ENCODE measurements at regions not wholly inside any gene's neighbourhood (a gene's known extent, or its start where the extent isn't known, plus 50 kb on each side); places are given as distances from the start of the nearest gene placed in this dataset.
"Not testable (repeated sequence)": the region's sequence is repeated elsewhere in the genome, so short reads cannot be mapped to it uniquely, and the experiment has no call there.

DNA sequence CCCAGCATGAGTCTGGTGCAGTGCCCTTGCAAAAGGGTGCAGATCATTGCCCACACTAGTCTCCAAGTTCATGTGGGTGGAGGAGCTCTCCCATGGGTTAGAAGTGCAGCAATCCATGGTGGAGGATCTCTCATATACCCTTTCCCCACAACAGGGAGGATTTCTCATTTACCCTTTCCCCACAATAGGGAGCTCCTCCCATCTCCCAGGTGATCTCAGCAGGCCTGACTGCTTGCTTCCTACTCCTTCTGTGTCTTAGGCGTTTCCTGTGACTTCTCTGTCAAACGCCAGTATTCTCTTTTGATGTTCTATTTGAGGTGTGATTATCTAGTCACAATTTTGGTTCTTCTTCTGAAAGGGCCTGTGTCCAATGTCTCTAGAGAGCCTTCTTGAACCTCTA is 133.8 kb upstream of the RFX3 start:
- DNase-seq = no peak
- Mint-ChIP-seq H3K27me3 (no peaks in the 10 kb centered on the region), H3K4me3 (no peak overlapping the region), H3K36me3 (ENCODE audit: low read depth) (peaks cover 3% of the 10 kb centered on the region), H3K27ac (no peak overlapping the region), H3K4me1 (no peaks in the 10 kb centered on the region), H3K9me3 (no peaks in the 10 kb centered on the region)
- ATAC-seq = no peak

DNA sequence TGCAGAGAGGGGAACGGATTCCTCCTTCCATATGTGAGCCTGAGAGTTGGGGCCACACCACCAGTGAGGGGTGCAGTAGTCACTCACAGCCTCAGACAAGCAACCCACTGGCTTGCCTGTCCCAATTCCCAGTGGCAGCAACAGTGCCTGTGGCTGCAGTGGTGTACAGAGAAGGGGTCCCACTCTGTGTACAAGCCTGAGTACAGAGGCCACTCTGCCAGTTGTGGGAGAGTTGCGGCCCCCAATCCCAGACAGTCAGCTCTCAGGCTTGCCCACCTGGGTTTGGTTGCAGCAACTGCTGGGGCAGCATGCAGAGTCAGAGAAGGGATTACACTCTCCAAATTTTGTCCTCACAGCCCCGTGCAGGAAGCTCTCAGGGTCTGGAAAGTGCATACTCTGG is 133.2 kb upstream of the RFX3 start:
- Mint-ChIP-seq H3K4me1 (no peaks in the 10 kb centered on the region), H3K36me3 (ENCODE audit: low read depth) (peaks cover 3% of the 10 kb centered on the region), H3K4me3 (no peak overlapping the region), H3K27ac (no peak overlapping the region), H3K9me3 (no peaks in the 10 kb centered on the region), H3K27me3 (no peaks in the 10 kb centered on the region)
- ATAC-seq (no peak), DNase-seq (no peak)

DNA sequence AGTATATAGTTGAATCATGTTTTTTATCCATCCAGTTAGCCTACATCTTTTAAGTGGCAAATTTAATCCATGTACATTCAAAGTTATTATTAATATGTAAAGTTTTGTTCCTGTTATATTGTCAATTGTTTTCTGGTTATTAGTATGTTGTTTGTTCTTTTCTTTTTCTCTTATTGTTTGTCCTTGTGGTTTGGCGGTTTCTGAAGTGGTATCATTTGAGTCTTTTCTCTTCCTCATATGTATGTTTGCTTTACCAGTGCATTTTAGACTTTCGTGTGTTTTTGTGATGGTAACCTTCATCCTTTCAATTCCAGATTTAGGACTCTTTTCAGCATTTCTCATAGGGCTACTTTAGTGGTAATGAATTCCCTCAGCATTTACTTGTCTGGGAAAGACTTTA is 130.4 kb upstream of the RFX3 start:
- Mint-ChIP-seq H3K27me3 (no peaks in the 10 kb centered on the region), H3K27ac (no peak overlapping the region), H3K4me1 (peaks cover 6% of the 10 kb centered on the region), H3K4me3 (no peak overlapping the region), H3K9me3 (no peaks in the 10 kb centered on the region), H3K36me3 (ENCODE audit: low read depth) (peaks cover 3% of the 10 kb centered on the region)
- DNase-seq (no peak), ATAC-seq (no peak)

DNA sequence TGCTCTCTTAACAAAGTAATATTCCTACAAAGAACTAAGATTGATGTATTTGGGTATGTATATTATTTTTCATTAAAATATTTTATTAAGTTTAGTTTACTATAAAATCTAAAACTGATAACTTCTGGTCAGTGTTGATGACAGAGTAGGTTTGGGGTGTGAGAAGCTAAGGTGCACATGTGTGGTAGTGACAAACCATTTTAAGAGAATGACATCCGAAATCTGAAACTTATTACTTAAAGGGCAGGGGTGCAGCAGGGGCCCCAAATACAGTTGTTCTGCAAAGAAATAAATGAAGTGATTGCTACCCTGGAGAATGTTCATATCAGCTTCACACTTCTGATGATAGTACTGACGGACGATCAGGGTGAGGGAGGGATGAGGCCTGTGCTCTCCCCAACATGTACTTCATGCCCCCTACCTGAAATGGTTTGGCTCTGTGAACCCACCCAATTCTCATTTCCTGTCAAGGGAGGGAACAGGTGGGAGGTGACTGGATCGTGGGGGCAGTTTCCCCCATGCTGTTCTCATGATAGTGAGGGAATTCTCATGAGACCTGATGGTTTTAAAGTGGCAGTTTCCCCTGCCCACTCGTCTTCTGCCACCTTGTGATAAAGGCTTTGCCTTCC is 125.3 kb upstream of the RFX3 start:
- no peaks in the 10 kb centered on the region for H3K36me3 Mint-ChIP-seq (ENCODE audit: low read depth)
- no peak for DNase-seq
- no peaks in the 10 kb centered on the region for H3K27me3 Mint-ChIP-seq
- ATAC-seq = no peak
- H3K27ac Mint-ChIP-seq = no peak overlapping the region
- H3K9me3 Mint-ChIP-seq = no peaks in the 10 kb centered on the region
- H3K4me1 Mint-ChIP-seq = peaks cover 9% of the 10 kb centered on the region
- no peak overlapping the region for H3K4me3 Mint-ChIP-seq

DNA sequence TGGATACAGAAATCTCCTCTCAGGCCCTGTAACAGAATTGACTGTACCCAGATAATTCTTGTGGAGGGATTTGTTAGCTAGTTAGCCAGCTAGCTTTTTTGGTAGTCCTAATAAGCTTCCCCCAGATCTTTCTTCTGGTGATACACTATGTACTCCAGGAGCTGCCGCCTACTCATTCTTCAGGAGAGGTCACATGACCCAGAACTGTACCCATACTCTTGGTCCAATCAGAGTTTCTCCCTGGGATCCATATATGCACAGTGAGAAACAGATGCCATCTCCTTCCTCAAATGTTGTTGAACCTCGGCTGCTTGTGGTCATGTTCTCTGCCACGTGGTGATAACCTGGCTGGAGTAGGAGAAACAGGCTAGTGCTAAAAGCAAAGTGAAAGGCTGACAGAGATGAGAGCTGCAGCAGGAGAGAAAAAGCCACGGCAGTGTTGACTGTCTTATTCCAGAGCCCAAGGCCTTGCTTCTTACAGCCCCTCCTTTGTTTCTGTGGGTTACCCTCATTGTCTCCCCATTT is 123.0 kb upstream of the RFX3 start:
- H3K27me3 Mint-ChIP-seq = no peaks in the 10 kb centered on the region
- H3K4me3 Mint-ChIP-seq = no peak overlapping the region
- ATAC-seq (no peak), DNase-seq (no peak)
- H3K36me3 Mint-ChIP-seq (ENCODE audit: low read depth) = no peaks in the 10 kb centered on the region
- H3K9me3 Mint-ChIP-seq = no peaks in the 10 kb centered on the region
- H3K4me1 Mint-ChIP-seq = peaks cover 9% of the 10 kb centered on the region
- H3K27ac Mint-ChIP-seq = no peak overlapping the region

DNA sequence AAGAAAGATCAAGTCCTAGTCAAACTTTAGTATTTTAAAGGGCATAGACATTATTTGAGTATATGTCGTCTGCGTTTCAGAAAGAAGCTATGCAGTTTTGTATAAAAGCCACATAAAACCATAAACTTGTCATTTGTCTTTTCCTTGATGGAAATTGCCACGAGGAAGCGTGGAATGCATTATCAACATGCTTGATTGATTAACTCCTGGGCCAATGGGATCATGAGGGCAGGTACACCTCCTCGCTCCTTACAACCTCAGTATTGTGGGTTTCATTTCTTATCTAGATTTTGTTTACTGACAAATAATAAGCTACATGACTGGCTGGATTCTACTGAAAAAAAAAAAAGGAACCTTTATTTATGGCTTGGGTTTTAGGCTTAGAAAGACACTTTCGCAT is 122.5 kb upstream of the RFX3 start:
- Mint-ChIP-seq H3K36me3 (ENCODE audit: low read depth) (no peaks in the 10 kb centered on the region), H3K4me3 (no peak overlapping the region), H3K9me3 (no peaks in the 10 kb centered on the region), H3K27me3 (no peaks in the 10 kb centered on the region), H3K4me1 (peaks cover 9% of the 10 kb centered on the region), H3K27ac (no peak overlapping the region)
- ATAC-seq (no peak), DNase-seq (no peak)

DNA sequence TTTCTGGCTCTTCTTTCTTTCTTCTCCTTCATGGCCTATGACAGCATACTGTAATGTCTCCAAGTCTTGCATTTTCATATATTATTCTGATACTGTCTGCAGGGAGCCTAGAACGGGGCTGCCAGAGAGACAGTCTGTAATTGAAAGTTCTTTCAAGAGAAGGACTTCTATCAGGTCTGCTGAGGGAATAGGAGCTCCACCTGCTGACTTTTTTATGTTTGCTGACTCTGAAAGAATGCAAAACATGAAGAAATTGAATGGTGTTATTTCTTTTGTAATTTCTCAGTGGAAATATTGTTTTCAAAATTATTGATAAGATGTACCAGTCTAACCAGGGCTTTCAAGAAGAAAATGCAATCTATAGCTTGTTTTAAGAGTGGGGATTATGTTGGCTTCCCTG is 121.9 kb upstream of the RFX3 start:
- Mint-ChIP-seq H3K36me3 (ENCODE audit: low read depth) (no peaks in the 10 kb centered on the region), H3K4me3 (no peak overlapping the region), H3K27ac (no peak overlapping the region), H3K27me3 (no peaks in the 10 kb centered on the region), H3K9me3 (no peaks in the 10 kb centered on the region), H3K4me1 (peaks cover 9% of the 10 kb centered on the region)
- ATAC-seq (no peak), DNase-seq (no peak)

DNA sequence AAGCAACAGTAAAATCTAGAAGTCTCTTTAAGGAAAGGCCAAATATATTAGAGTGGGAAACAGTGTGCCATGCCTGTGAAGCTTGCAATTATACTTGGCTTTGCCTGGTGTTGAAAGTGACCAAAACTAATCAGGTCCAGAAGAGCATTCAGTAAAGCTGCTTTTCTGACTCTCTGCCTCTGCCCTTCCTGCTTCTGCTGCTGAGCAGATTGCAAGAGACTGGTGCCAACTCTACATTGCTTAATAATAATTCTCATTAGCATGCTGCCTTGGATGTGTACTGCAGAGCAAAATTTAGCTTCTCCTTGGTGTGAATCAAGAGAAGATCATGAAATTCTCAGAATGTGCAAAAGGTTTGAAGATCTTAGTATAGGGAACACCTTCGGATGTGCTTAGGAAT is 120.4 kb upstream of the RFX3 start:
- no peak for DNase-seq
- Mint-ChIP-seq H3K27ac (no peak overlapping the region), H3K9me3 (no peaks in the 10 kb centered on the region), H3K4me1 (peaks cover 3% of the 10 kb centered on the region), H3K27me3 (no peaks in the 10 kb centered on the region), H3K36me3 (ENCODE audit: low read depth) (no peaks in the 10 kb centered on the region), H3K4me3 (no peak overlapping the region)
- no peak for ATAC-seq

DNA sequence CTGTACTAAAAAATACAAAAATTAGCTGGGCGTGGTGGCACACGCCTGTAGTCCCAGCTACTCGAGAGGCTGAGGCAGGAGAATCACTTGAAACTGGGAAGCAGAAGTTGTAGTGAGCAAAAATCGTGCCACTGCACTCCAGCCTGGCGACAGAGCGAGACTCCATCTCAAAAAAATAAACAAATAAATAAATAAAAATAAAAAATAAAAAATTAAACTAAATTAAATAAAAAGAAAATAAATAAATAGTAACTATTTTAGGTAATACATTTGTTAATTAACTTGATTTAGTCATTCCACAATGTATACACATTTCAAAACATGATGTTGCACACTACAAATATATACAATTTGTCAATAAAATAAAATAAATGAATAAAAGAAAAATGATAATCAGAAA is 116.3 kb upstream of the RFX3 start:
- not testable (repeated sequence) for H3K36me3 Mint-ChIP-seq (ENCODE audit: low read depth); H3K27me3 Mint-ChIP-seq; H3K27ac Mint-ChIP-seq; H3K4me3 Mint-ChIP-seq; DNase-seq; H3K9me3 Mint-ChIP-seq; H3K4me1 Mint-ChIP-seq; ATAC-seq

DNA sequence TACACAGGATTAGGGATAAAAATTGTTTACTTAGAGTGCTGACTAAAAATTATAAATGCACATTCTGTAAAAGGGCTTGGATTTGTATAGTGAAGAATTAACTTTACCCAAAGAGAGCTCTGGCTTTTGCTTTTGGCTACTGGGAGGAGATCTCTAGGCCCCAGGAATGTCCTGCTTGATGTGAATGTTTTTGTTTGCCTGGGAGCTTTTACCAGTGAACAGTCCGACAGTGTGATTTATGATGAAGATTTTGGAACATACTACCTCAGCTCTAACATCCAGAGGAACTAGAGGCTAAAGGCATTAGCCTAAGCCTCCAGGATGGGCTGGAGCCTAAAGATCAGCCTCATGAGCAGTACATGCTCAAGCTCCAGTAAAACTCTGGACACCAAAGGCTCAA is 103.7 kb upstream of the RFX3 start:
- no peak overlapping the region for H3K27ac Mint-ChIP-seq
- H3K4me3 Mint-ChIP-seq = no peak overlapping the region
- H3K9me3 Mint-ChIP-seq = no peaks in the 10 kb centered on the region
- H3K27me3 Mint-ChIP-seq = no peaks in the 10 kb centered on the region
- H3K4me1 Mint-ChIP-seq = no peaks in the 10 kb centered on the region
- ATAC-seq (no peak), DNase-seq (no peak)
- H3K36me3 Mint-ChIP-seq (ENCODE audit: low read depth) = peaks cover 7% of the 10 kb centered on the region

DNA sequence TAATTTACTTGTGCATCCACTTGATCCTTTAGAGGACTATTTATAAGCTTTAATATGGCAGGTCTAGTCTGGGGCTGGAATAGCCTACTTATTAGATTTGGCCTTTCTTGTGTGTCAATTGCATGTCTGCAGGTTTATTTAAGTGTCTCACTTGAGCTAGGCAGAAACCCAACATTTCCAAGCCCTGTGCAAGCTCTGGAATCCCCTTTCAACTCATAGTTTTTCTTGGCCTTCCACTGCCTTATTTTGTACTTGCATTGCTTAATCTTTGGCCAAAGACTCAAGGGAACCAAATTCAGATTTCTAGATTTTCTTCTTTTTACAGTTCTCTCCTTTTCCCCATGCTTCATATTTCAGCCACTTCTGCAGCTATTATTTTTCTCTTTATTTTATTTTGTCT is 102.4 kb upstream of the RFX3 start:
- H3K4me1 Mint-ChIP-seq = no peaks in the 10 kb centered on the region
- no peaks in the 10 kb centered on the region for H3K27me3 Mint-ChIP-seq
- no peak for DNase-seq
- ATAC-seq = no peak
- no peaks in the 10 kb centered on the region for H3K9me3 Mint-ChIP-seq
- no peak overlapping the region for H3K27ac Mint-ChIP-seq
- H3K4me3 Mint-ChIP-seq = no peak overlapping the region
- peaks cover 7% of the 10 kb centered on the region for H3K36me3 Mint-ChIP-seq (ENCODE audit: low read depth)

DNA sequence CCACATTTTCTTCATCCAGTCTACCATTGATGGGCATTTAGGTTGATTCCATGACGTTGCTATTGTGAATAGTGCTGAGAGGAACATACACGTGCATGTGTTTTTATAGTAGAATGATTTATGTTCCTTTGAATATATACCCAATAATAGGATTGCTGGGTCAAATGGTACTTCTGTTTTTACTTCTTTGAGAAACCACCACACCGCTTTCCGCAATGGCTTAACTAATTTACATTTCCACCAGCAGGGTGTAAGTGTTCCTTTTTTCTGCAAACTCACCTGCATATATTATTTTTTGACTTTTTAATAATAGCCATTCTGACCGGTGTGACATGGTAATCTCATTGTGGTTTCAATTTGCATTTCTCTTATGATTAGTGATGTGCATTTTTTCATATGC is 82.2 kb upstream of the RFX3 start:
- Mint-ChIP-seq H3K27ac (no peak overlapping the region), H3K4me1 (no peaks in the 10 kb centered on the region), H3K27me3 (no peaks in the 10 kb centered on the region), H3K4me3 (no peak overlapping the region), H3K9me3 (no peaks in the 10 kb centered on the region), H3K36me3 (ENCODE audit: low read depth) (no peaks in the 10 kb centered on the region)
- DNase-seq = no peak
- no peak for ATAC-seq

DNA sequence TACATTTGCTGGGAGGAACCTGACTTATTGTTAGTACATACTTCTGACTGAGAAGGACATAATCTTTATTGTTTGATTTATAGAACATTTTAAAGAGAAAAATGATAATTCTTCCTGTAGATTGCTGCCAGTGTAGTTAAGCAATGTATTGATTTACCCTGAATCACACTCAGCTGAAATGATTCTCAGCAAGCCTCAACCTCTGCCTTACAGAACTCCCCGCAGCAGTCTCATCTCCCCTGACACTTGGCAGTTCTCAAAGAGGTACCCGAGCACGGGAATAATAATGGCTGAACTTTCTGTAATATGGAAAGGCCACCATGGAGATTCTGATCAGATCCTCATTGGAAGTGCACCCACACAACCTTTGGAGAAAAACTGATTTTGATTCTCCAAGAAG is 74.9 kb upstream of the RFX3 start:
- ATAC-seq (no peak), DNase-seq (no peak)
- H3K4me1 Mint-ChIP-seq = no peaks in the 10 kb centered on the region
- H3K4me3 Mint-ChIP-seq = no peak overlapping the region
- H3K36me3 Mint-ChIP-seq (ENCODE audit: low read depth) = no peaks in the 10 kb centered on the region
- H3K27me3 Mint-ChIP-seq = no peaks in the 10 kb centered on the region
- H3K27ac Mint-ChIP-seq = no peak overlapping the region
- no peaks in the 10 kb centered on the region for H3K9me3 Mint-ChIP-seq

DNA sequence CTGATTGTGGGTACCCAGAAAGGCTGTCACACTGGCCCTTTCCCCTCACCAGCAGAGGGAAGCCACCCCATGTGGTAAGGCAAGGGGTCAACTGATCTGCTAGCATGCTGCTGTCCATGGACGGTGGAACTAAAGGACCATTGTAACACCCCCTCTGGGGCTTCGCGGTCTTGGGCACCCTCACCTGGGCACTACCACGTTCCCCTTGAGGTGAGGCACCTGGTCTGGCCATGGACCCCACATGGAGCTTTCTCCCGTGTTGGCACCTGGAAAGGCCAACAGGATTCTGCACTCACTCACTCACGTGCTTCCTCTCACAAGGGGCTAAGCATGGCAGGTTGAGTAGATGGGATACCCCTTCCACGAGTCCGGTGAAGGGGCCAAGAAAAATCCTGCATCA is 72.0 kb upstream of the RFX3 start:
- Mint-ChIP-seq H3K27ac (no peak overlapping the region), H3K4me3 (no peak overlapping the region), H3K36me3 (ENCODE audit: low read depth) (no peaks in the 10 kb centered on the region), H3K4me1 (no peaks in the 10 kb centered on the region), H3K9me3 (peaks cover 6% of the 10 kb centered on the region), H3K27me3 (no peaks in the 10 kb centered on the region)
- no peak for DNase-seq
- no peak for ATAC-seq

DNA sequence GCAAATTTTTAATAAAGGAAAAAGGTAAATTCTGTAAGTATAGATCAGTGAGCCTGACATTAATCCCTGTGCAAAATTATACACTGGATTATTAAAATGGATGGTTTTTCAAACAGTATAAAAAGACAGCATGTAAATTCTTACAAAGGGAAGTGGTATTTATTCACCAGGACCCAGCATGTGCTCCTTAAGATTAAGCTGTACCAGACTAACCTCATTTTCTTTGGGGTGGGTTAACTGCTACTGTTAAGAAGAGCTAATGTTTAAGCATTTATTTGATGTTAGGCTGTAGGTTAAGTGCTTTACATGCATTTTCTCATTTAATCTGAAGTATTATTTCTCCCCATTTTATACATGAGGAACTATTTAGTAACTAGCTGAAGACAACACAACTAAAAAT is 60.3 kb upstream of the RFX3 start:
- peaks cover 76% of the 10 kb centered on the region for H3K9me3 Mint-ChIP-seq
- ATAC-seq = no peak
- no peak for DNase-seq
- H3K4me1 Mint-ChIP-seq = peaks cover 5% of the 10 kb centered on the region
- H3K36me3 Mint-ChIP-seq (ENCODE audit: low read depth) = peaks cover 30% of the 10 kb centered on the region
- H3K4me3 Mint-ChIP-seq = no peak overlapping the region
- no peak overlapping the region for H3K27ac Mint-ChIP-seq
- H3K27me3 Mint-ChIP-seq = no peaks in the 10 kb centered on the region

DNA sequence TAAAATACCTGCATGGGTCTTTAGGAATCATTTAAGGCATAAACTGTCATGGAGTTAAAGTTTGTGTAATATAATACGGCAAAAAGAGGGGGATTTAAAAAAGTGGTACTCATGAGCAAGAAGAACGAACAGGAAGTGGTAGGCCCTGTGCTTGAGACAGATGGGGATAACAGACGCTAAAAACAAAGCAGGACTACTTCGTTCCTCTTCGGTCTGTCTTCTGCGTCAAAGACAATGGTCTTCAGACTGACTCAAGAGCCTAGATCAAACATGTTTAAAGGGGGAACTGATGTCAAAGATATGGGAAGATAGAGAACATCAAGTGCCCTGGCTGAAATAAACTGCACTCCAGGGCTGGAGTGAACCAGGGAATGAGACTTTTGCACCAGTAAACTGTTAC is 59.8 kb upstream of the RFX3 start:
- ATAC-seq (no peak), DNase-seq (no peak)
- Mint-ChIP-seq H3K27me3 (no peaks in the 10 kb centered on the region), H3K36me3 (ENCODE audit: low read depth) (peaks cover 31% of the 10 kb centered on the region), H3K4me3 (no peak overlapping the region), H3K4me1 (peaks cover 5% of the 10 kb centered on the region), H3K9me3 (peaks cover 76% of the 10 kb centered on the region), H3K27ac (no peak overlapping the region)

Measured in activated naive CD8-positive, alpha-beta T cell treated with anti-CD3 and anti-CD28 coated beads, Interleukin-2, amount 50 U/mL, for 24 hours (primary cell).